ENCODE measurements at regions not wholly inside any gene's neighbourhood (a gene's known extent, or its start where the extent isn't known, plus 50 kb on each side); places are given as distances from the start of the nearest gene placed in this dataset.
A peak's percentile ranks its signal among the peaks of the same experiment; 100 is the strongest.

DNA sequence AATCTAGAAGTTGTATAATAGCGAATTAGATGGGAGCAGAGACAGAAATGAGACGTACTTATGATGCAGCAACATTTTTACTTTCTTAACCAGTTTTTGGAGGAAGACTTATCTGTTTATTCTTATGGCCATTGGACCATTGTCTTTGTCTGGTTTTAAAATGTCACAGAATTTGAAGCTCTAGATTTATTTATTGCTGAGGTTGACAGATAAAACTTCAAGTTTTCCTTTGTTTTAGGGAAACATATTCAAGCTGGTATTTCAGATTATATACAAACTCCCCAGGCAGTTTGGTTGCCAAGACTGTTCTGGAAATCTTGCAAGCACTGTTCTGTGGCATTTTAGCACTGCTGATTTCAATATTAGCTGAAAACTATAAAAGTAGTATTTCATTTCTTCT is 1021.7 kb downstream of the GALC start:
- Histone ChIP-seq H3K27ac (ENCODE audit: control insufficient read depth, insufficient read depth) (no peak overlapping the region), H3K9me3 (replicated peaks; ENCODE audit: control insufficient read depth, insufficient read depth, low read length) (no peaks in the 10 kb centered on the region), H3K36me3 (ENCODE audit: control insufficient read depth in 2 of 2, insufficient read depth in 2 of 2, low read length in 1 of 2) (no peaks in the 10 kb centered on the region), H3K4me1 (ENCODE audit: control insufficient read depth, insufficient read depth, low read length) (no peaks in the 10 kb centered on the region), H3K4me3 (no peak overlapping the region), H3K27me3 (replicated peaks in 1 of 2; ENCODE audit: control insufficient read depth in 2 of 2, insufficient read depth in 2 of 2, low read length in 1 of 2) (no peaks in the 10 kb centered on the region), H3K79me2 (ENCODE audit: control insufficient read depth, insufficient read depth, low read length) (no peaks in the 10 kb centered on the region), H4K20me1 (ENCODE audit: control insufficient read depth, insufficient read depth) (no peaks in the 10 kb centered on the region), H2AFZ (ENCODE audit: control insufficient read depth, low read depth, low read length) (no peak overlapping the region), H3K4me2 (ENCODE audit: control insufficient read depth, insufficient read depth) (no peak overlapping the region), H3K9ac (ENCODE audit: control insufficient read depth, insufficient read depth, low read length) (no peak overlapping the region)
- FAIRE-seq = no peak
- ATAC-seq = no peak
- intact Hi-C loops (cut with micrococcal nuclease; ENCODE audit: unreplicated experiment) = no loop called here
- in situ Hi-C loops (cut with MboI) = no loop called here
- ChIA-PET RAD21 (ENCODE audit: unreplicated experiment) (no interaction called here), CTCF (interaction anchor here (1.3 kb wide), 1 partner anchor 9 kb away, joined by 3 read pairs; no protein-coding TSS in a partner anchor), POLR2A (no interaction called here), SMC1A (ENCODE audit: uncharacterized antibody, unreplicated experiment) (no interaction called here)
- BruUV-seq (replicated peaks) = no TSS peak
- 0% methylated on average over 2 of the region's 2 CpGs for WGBS (ENCODE audit: insufficient coverage, insufficient replicate concordance, low lambda C conversion rate, missing lambda C conversion rate)
- DNase-seq (ENCODE audit: low read depth, low spot score) = no peak
- TF ChIP-seq ASH2L (IDR thresholded peaks at IDR 0.05; ENCODE audit: borderline replicate concordance, low read depth) = no peak
- TF ChIP-seq ETV6 (conservative IDR thresholded peaks at IDR 0.05 in 1 of 2, IDR thresholded peaks at IDR 0.05 in 1 of 2; ENCODE audit: borderline replicate concordance in 1 of 2, low read depth in 1 of 2) = no peak
- TF ChIP-seq RAD51 (IDR thresholded peaks at IDR 0.05) = no peak
- TF ChIP-seq ZNF207 (IDR thresholded peaks at IDR 0.05; ENCODE audit: borderline replicate concordance) = no peak
- TF ChIP-seq NFIC (IDR thresholded peaks at IDR 0.05; ENCODE audit: low read depth, low read length) = no peak

DNA sequence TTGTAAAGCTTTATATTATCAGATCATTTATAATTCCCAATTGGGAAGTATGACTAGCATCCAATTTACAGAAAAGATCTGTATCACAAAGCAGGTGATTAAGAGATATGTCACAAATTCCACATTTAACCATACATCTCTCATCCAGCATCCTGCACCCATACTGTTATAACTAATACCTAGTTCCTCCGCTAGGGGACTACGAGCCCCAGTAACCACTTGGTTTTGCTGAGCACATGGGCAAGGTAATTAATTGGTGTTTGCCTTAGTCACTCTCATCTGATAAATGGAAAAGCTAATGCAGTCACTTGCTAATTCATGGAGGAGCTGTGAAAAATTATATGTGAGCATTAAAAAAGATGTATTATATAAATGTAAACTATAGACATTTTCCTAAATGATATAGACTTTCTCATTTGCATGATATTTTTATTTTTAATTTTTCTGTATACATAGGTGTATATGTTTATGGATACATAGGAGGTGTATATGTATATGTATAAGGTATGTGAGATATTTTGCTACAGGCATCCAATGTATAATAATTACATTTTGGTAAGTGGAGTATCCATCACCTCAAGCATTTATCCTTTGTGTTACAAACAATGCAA is 1031.8 kb downstream of the GALC start:
- ChIA-PET RAD21 (ENCODE audit: unreplicated experiment) (no interaction called here), POLR2A (no interaction called here)
- in situ Hi-C loops (cut with MboI) = no loop called here

More for the DNA sequence above, 1031.8 kb downstream of the GALC start:
- Histone ChIP-seq H3K9me3 (replicated peaks; ENCODE audit: control insufficient read depth, insufficient read depth, low read length) (no peaks in the 10 kb centered on the region), H3K4me1 (ENCODE audit: control insufficient read depth, insufficient read depth, low read length) (no peaks in the 10 kb centered on the region), H3K27me3 (replicated peaks in 1 of 2; ENCODE audit: control insufficient read depth in 2 of 2, insufficient read depth in 2 of 2, low read length in 1 of 2) (no peaks in the 10 kb centered on the region), H3K4me2 (ENCODE audit: control insufficient read depth, insufficient read depth) (no peak overlapping the region), H4K20me1 (ENCODE audit: control insufficient read depth, insufficient read depth) (no peaks in the 10 kb centered on the region), H3K27ac (ENCODE audit: control insufficient read depth, insufficient read depth) (no peak overlapping the region), H3K9ac (ENCODE audit: control insufficient read depth, insufficient read depth, low read length) (no peak overlapping the region), H3K36me3 (ENCODE audit: control insufficient read depth in 2 of 2, insufficient read depth in 2 of 2, low read length in 1 of 2) (no peaks in the 10 kb centered on the region), H3K79me2 (ENCODE audit: control insufficient read depth, insufficient read depth, low read length) (no peaks in the 10 kb centered on the region), H3K4me3 (no peak overlapping the region), H2AFZ (ENCODE audit: control insufficient read depth, low read depth, low read length) (no peak overlapping the region)
- DNase-seq (ENCODE audit: low read depth, low spot score) = no peak
- ATAC-seq = peak; percentile 65; the same call in 2 of the 3 replicates
- no TSS peak for BruUV-seq (replicated peaks)
- ChIA-PET CTCF (interaction anchor here (0.6 to 1.1 kb wide), 2 partner anchors 655 to 1051 kb away, joined by 3 to 5 read pairs; no protein-coding TSS in a partner anchor), SMC1A (ENCODE audit: uncharacterized antibody, unreplicated experiment) (interaction anchor here (0.7 to 1.0 kb wide), 2 partner anchors 22 to 655 kb away, joined by 3 read pairs; no protein-coding TSS in a partner anchor)
- FAIRE-seq = no peak
- WGBS (ENCODE audit: insufficient coverage, insufficient replicate concordance, low lambda C conversion rate, missing lambda C conversion rate) = 0% methylated on average over 2 of the region's 2 CpGs
- intact Hi-C loops (cut with micrococcal nuclease; ENCODE audit: unreplicated experiment) = no loop called here
- TF ChIP-seq, protein P1, sequence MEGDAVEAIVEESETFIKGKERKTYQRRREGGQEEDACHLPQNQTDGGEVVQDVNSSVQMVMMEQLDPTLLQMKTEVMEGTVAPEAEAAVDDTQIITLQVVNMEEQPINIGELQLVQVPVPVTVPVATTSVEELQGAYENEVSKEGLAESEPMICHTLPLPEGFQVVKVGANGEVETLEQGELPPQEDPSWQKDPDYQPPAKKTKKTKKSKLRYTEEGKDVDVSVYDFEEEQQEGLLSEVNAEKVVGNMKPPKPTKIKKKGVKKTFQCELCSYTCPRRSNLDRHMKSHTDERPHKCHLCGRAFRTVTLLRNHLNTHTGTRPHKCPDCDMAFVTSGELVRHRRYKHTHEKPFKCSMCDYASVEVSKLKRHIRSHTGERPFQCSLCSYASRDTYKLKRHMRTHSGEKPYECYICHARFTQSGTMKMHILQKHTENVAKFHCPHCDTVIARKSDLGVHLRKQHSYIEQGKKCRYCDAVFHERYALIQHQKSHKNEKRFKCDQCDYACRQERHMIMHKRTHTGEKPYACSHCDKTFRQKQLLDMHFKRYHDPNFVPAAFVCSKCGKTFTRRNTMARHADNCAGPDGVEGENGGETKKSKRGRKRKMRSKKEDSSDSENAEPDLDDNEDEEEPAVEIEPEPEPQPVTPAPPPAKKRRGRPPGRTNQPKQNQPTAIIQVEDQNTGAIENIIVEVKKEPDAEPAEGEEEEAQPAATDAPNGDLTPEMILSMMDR (IDR thresholded peaks at IDR 0.05 in 2 of 3, conservative IDR thresholded peaks at IDR 0.05 in 1 of 3; ENCODE audit: control insufficient read depth in 2 of 3, extremely low read depth in 1 of 3, insufficient read depth in 1 of 3, low read depth in 3 of 3, low read length in 3 of 3) = peak; percentile 15 to 29 (median 18); a peak in 3 of 6 replicates
- TF ChIP-seq SMC3 (IDR thresholded peaks at IDR 0.05; ENCODE audit: borderline replicate concordance, low read length) (peak; percentile 17; the same call in 1 of the 2 replicates), RAD21 (IDR thresholded peaks at IDR 0.05; ENCODE audit: insufficient read depth, low read depth, low read length) (0 out of 2 replicates have a peak, but pooled peaks have one; percentile 22), TCF3 (IDR thresholded peaks at IDR 0.05; ENCODE audit: borderline replicate concordance, insufficient read depth, low read depth, low read length) (no peak)
